Hematopoietic multipotent progenitor cell treated with erythropoietin and hydrocortisone succinate and interleukin-3 and kit ligand, for 6 days (in vitro differentiated cells): ENCODE measurements at regions not wholly inside any gene's neighbourhood (a gene's known extent, or its start where the extent isn't known, plus 50 kb on each side); places are given as distances from the start of the nearest gene placed in this dataset.
"Not testable (repeated sequence)": the region's sequence is repeated elsewhere in the genome, so short reads cannot be mapped to it uniquely, and the experiment has no call there.

ENCODE experiments used
- DNase-seq: peaks from one replicate; pipeline ENCODE4 v3.0.0-alpha.2; 2015

DNA sequence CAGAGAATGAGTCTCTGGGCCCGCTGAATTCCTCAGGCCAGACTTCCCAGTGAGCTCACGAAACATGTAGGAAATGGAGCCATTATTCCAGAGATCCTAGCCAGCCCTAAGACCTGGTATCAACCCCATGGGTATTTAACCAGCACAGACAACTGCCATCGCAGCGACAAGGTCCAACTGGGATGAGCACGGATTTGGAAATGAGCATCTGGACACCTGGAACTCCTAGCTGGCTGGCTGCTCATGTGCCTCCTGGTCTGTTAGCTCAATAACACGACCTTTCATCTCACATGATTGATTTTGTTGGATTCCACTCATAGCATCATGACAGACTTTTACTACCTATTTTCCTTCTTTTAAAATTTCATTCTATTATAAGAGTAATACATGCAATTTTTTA lies 51.0 kb downstream of the POU3F3 start:
- DNase-seq: no peak

DNA sequence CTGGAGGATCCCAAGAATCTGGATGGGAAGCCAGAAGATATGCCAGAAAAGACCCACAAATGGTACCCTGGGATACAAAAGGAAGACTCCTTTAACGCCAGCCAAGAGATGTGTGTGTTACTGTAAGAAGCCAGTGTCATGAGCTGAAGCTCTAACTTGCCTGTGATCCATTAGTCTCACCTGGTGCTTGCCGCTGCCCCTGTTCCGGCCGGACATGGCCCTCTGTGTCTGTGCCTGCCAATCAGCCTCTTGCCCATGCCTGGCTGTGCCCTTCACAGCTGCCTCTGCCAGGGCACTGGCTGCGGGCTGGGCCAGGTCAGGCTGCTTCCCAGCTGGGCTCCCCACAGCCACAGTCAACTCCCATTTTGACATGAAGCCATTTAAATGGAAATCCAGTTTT lies 55.4 kb downstream of the POU3F3 start:
- no peak for DNase-seq

DNA sequence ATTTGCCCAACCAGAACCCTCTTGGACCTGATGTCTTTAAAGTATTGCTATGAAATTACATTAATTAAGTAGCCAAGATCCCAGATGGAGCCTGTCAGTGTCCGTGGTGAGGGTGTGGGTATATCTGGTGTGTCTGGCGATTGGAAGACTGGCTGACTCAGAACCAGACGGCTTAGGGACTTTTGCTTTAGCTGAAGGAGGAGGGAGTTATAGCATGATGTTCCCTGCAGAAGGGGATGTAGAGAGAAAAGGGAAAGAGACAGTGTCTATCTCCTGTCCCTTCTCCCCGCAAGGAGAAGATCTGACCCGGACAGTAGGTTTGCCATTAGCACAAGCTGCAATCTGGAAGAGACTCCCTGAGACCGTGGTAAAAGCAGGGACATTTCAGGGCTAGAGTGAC lies 60.6 kb downstream of the POU3F3 start:
- DNase-seq: no peak

DNA sequence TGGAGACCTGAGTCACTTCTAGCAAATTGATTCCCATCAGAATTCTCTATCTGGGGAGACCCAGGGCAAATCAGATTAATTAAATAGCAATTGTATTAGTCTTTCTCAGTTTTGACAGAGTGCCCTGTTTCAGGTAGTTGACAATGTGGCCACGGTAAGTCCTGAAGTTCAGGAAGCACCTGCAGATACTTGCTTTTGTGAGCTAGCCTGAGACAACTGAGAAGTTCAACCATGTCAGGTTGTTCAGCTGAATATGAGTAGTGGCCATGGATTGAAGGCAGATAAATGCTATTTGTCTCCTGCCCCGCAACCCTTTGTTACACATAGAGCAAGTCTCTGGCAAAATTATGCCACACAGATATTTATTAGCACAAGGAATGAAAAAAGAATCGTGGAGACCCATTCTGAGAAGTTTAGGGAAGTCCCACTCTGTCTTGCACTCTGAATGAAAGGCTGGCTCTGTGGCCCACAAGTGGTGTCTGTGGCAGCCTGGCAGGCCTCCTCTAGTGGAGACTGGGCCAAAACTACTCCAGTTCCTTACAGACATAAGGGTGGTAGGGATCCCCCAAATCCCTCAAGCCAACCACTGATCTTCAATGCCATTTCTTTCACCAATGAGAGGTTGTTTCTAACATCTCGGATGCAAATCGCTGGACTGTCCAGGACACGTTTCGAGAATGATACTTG lies 61.3 kb downstream of the POU3F3 start:
- DNase-seq: no peak

DNA sequence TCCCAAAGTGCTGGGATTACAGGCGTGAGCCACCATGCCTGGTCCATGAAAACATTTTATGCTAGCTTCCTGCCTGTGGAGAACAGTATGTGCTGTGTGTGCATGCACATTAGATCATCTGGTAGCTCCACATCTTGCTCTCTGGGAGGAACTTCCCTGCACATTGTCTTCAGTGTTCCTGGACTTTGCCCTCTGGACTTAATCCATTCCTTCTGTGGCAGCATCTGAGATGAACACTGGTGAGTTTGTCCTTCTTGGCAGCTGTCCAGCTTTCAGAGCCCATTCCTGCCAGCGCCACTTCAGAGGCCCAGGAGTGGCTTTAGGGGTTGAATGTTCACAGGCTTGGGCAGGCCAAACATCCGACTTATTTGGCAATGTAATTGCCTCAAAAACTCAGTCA lies 65.2 kb downstream of the POU3F3 start:
- DNase-seq: peak; percentile 4

DNA sequence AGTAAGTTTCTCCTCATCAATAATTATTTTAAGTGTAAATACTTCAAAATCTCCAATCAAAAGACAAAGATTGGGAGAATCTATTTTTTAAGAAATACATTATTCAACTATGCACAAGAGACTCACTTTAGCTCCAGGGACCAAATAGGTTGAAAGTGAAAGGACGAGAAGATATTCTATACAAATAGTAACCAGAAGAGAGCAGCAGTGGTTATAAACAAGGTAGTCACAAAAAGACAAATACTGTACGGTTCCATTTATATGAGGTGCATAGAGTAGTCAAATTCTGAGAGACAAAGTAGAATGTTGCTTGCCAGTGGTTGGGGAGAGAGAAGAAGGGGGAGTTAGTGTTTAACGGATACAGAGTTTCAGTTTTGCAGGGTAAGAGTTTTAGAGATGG lies 69.8 kb downstream of the POU3F3 start:
- no peak for DNase-seq

DNA sequence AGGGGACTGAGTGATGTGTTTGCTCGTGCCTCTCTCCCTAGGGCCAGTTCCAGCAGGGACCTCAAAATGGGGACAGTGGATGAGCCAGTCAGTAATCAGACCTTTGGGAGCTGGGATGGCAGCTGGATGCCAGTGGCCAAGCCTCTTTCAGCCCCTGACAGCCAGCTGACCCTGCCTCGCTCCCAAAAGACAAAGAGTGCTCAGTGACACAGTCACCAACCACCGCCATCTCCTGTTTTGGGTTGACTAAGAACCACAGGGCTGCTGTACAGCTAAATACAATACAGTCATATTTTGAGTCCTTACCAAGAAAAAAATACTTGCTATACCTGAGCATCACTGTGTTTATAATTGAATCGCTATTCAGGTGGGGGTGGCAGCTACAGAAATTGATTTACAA lies 75.7 kb downstream of the POU3F3 start:
- no peak for DNase-seq

DNA sequence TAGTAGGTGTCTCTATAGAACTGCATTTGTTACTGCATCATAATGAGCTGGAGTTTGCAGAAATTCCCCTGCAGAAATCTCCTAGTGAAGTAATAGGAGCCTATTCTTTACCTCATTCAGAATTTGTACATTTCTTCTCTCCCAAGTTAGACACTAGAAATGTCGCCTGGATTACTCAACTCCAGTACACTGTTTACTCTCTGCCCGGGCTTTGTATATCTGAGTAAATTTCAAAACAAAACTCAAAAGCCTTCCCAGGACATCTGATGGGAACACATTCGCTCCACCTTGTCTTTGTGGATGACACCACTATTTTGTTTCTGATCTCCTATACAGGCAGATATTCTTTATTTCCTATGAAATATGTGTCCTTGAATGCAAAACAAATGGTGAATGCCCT lies 76.8 kb downstream of the POU3F3 start:
- DNase-seq: no peak

DNA sequence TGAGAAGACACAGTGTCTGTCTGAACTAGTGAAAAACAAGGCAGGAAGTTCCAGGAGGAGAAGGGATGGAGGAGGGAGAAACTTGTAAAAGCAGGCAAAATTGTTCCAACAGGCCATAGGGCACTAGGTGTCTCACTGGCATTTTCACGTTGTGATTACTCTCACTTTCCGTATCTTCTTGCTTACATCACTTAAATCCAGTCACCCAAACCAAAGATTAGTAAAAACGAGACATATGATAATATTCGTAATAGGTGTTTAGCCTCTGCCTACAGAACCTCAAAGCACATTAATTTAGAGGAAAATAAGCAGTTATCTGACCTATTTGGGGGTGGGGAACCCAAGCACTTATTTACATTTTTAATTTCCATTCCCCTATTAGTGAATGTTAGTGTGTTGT lies 78.3 kb downstream of the POU3F3 start:
- no peak for DNase-seq

DNA sequence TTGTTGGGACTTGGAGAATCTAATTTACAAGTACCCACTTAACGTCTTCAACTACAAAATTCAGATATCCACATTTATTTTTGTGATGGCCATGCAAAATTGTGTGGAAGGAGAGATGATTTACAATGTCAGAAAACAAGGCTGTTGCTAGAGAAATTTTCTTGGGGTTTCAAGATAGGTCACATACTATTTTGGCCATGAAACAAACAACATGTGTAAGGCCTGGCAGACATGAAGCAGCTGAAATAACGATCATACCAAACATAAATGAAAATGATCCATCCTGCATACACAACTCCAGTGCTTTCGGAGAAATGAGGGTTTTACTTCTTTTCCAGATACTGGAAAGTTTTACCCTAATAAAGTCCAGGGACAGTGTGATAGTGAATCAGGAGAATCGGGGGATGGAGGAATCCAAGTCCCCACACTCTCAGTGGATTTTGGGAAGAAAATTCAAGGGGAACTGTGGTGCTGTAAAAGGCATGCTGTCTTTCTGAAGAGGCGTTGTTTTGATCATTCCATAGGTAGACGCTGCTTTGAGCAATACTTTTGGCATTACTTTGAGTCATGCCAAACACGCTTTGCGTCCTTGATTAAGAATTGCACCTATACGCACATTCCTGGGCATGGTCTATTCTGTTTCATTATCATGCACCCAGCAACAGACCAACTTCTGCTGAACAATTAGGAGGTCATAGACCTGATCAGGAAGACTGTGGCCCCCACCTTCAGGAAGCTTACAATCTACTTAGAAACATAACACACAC lies 79.4 kb downstream of the POU3F3 start:
- DNase-seq: no peak

DNA sequence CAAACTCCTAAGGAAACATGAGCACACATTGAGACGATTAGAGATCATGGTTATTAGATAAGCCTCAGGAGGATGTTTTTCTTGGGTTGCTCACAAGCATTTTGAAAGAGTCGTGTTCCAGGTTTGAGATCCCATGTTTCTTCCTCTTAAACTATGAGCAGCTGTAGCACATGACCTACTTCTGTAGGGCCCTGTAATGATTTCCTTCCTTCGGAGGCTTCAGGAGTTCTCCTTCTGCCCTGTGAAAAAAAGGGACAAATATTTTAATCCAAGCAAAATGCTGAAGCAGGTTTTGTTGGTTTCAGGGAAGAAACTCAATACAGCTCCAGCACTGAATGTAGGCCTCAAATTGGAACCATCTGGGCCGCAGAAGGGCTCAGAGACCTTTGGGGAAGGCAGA lies 82.6 kb downstream of the POU3F3 start:
- DNase-seq: no peak

DNA sequence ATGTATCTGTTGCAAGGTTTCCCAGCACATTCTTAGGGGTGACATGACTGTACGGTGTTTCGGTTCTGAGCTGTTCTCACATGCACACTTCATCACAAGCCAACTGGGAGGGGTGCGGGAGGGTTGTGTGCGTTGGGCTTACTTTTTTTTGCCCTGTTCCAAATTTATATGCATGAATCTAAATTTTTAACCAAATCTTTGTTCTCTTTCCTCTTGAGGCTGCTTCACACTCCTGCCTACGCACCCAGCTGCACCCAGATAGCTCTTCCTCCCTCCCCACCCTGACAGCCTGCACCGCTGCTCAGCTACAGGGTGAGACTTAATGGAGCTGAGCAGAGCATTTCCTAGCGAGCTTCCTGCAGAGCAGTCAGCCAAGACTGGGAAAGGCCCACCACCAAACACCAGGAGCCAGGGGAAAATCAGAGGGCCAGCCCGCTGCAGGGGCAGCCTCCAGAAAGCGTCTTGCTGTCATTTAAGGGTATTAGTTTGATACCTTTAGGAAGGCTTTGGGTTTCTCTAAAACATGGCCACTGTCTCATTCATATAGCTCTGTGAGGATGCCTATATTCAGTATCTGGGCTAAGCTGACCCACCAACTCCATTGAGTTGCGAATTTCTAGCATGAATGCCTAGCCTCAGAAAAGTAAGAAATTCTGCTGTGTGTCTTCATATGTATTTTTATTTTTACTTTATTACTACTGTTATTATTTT lies 84.5 kb downstream of the POU3F3 start:
- DNase-seq: no peak

DNA sequence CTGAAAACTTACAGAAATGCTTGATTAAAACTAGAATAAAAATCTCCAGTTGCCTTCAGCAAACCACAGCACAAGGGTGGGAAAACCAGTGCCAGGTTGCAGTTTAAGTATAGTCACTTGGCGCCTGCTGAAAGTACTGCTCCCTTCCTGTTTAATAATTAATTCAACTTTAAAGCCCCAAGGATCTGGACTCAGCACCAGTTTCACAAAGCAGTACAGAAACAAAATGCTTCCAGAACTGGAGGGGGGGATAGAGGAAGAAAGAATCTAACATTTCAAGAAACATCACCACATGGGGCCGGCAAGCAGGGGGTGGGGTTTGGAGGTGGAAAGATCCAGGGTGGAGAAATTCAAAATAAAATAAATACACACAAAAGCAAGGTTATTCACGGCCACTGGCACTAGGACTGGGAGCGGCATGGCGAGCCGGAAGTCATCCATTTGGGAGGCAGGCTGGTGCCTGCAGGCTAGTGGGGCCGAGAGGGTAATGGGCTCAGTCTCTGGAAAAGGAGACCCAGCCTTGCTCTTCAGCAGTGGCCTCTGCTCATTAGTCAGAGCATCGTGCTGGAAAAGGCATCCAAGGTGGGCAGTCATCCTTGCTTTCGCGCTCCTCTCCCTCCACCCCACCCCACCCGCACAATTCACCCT lies 85.8 kb downstream of the POU3F3 start:
- no peak for DNase-seq

DNA sequence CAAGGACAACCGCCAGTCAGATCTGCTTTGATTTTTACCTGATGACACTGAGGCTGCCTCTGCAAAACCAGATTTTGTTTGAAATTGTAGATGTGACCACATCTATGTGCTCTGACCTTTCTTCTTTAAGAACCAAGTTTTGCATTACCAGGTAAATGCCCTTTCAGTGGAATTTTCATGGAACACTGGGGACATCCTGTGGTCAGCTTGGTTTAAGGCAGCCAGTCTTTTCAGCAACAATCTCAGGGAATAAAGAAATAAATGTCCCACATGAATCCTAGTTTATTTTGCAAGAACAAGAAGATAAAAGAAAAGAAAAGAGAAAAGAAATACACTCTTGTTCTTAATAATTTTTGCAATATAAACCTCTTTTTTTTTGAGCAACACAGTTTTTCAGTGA lies 90.6 kb downstream of the POU3F3 start:
- DNase-seq: no peak

DNA sequence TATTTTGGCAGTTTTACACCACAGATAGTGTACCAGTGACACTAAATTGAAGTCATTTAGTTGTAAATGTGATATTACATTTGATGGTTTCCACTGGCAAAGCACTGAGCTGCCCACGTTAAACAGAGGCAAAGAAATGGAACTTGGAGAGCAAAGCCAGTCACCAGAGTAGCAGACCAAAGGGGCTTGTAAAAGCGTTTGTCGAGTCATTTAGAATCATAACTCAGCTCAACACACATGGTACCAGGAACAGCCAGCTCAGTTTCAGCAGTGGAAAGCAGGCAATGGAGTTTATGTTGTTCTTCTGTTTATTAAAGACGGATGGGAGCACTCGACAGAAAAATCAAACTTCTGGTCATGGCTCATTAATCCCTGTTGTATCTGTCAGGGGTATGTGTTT lies 91.2 kb downstream of the POU3F3 start:
- no peak for DNase-seq

DNA sequence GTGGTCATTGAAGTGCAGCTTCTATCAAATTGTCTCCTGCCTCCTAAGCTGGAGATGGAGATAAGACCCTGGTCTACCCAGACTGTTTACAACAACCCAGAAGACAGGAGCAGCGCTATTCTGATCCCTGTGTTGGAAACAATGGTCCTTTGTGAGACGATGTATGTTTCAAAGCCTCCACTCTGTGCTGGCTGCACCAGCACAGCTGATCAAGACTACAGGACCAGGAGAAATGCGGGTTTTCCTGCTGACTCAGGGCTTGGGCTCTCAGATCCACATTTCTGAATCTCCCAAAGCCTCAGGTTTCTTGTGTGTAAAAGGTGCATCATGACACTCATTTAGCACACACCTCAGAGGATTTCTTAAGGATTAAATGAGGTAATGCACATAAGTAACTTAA lies 92.0 kb downstream of the POU3F3 start:
- DNase-seq: no peak

DNA sequence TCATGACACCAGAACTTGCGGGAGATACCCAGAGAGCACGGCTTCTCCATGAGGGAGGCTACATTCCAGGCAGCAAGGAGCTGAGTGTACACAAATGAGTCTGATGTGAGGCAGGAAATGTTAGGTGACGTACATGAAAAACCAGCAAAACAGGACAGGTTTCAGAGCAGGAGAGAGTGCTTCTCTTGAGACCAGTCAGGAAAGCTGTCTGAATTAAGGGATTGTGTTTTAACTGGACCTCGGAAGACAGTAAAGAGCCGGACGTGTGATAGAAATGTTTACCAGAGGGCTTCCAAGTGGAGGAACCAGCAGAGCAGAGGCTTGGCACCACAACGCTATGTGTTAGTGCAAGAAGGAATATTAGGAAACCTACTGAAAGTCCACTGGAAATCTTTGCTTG lies 90.4 kb upstream of the MRPS9 start:
- not testable (repeated sequence) for DNase-seq

DNA sequence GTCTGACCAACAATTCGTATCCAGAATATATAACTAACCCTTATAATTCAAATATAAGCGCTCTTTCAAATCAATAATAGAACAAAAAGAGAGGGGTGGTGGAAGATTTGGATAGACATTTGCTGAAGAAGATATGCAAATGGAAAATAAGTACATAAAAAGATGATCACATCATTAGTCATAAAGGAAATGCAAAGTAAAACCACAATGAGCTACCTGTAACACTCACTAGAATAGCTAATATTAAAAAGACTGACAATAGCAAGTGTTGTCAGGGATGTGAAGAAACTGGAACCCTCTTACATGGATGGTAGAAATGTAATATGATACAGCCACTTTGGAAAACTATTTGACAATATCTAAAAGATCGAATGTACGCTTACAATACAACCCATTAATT lies 84.9 kb upstream of the MRPS9 start:
- no peak for DNase-seq

DNA sequence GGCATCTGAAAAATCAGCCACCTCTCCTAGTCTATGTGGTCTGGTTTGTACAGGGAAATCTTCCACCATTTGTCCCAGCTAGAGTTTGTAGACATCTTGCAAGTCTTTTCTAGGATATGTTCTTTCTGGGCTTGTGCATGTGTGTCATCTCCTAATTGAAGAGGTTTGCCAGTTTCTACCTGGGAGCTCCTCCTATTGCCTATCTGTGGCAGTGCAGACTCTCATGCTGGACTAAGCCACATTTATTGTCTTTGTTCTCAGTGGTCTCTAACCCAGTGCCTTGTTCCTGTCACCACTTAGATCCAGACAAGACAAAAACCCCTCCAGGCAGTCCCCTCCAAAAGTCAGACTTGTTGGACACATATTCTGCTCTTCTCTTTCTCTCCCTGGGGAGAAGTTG lies 72.0 kb upstream of the MRPS9 start:
- DNase-seq: no peak

DNA sequence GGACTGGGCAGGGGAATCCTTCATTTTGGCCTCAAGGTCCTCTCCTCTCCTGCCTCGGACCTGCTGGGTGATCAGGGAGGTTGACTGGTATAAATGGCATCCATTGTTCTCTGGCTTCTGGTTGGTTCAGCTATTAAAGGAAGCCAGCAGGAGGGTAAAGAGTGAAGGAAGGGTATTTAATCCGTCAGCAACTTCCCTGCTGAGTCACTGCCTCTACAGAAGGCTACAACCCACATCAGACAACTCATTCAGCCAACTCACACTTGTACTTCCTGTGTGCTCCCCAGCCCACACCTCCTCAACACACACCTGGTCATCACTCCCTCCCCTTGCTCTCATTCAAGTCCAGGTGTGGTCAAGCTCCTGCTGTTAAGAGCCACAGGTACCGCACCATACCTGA lies 68.3 kb upstream of the MRPS9 start:
- DNase-seq: peak; percentile 8

DNA sequence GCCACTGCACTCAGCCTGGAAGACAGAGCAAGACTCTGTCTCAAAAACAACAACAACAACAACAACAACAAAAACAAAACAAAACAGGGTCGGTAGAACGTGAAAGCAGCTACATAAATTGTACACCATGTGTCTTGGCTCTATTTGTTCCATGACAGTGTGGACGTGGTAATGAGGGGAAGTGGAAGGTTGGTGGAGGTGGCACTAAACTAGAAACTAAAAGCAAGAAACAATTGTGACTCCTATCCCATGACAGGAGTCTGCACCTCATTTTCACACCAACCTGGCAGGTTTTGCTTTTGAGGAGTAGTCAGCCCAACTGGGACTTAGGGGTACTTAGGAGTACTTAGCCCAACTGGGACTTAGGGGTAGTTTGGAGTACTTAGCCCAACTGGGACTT lies 62.5 kb upstream of the MRPS9 start:
- DNase-seq: no peak

DNA sequence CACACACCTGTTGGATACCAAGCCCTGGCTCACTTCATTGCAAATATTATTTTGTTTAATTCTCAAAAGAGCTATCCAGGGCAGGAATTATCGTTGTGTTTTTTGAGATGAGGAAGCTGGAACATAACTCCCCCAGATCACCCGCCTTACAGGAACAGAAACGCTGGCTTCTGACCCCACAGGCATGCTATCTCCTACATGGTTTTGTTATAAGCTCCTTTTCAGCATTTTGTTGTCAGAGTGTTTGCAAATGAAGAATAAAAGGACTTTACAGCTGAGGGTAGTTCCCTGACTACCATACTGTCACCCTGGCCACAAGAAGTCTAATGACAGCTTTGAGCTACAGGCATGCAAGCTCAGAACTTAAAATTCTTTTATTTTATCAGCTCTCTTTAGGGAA lies 62.0 kb upstream of the MRPS9 start:
- DNase-seq: no peak

DNA sequence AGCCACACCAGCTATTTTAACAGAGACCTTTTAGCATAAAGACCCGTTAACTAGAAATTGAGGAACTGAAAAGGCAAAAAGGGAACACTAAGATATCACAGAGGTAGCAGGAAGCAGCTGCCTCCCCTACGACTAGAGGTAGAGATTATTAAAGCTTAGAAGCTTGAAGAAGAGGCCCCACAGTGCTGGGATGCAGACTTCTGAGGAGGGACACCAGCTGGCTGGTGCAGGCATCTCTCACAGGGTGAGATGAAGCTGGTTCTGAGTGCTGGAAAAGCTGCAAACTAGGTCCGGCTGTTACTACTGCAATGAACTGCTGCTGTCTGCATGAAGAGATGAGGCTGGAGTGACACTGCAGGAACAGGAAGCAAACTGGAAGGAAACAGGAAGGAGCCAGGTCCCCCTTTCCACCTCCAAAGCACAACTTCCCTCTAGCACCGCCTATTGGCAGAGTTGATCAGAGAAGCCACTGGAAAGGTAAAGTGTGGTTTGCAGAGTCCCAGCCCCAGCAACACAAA lies 61.2 kb upstream of the MRPS9 start:
- DNase-seq: peak; percentile 64

DNA sequence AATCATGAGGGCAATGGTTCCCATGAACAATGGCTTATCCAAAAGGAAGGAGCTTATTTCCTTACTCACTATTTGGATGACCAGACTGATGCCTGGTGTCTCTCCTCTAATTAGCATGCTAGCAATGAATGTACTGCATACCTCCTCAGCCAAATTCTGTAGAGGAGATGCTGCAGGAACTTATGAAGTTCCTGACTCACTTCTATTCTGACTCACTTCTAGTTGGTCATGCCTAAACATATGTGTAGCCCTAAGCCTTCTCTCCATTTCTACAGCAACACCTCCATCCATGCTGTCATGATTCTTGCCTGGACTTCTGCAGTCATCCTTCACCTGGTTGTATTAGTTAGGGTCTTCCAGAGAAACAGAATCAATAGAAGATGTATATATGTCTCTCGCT lies 59.9 kb upstream of the MRPS9 start:
- no peak for DNase-seq
